ENCODE measurements at regions not wholly inside any gene's neighbourhood (a gene's known extent, or its start where the extent isn't known, plus 50 kb on each side); places are given as distances from the start of the nearest gene placed in this dataset.

GRCh38 chr6:77073410-77073760 is 389.9 kb downstream of the HTR1B start:
- DNase-seq (ENCODE audit: low spot score) = no peak

GRCh38 chr6:77072694-77073409 is 390.4 kb downstream of the HTR1B start:
- DNase-seq (ENCODE audit: low spot score) = peak; percentile 20

- DNase-seq (ENCODE audit: low spot score) = no peak
Observed at GRCh38 chr6:77063494-77063893, 399.8 kb downstream of the HTR1B start.

GRCh38 chr6:77055711-77056110 is 407.6 kb downstream of the HTR1B start:
- DNase-seq (ENCODE audit: low spot score) = no peak

GRCh38 chr6:77040568-77041195 is 422.6 kb downstream of the HTR1B start:
- no peak for DNase-seq (ENCODE audit: low spot score)

GRCh38 chr6:77038807-77039206 is 424.5 kb downstream of the HTR1B start:
- no peak for DNase-seq (ENCODE audit: low spot score)

- DNase-seq (ENCODE audit: low spot score) = no peak
Observed at GRCh38 chr6:77037439-77037838, 425.9 kb downstream of the HTR1B start.

- DNase-seq (ENCODE audit: low spot score) = no peak
Observed at GRCh38 chr6:77036400-77036799, 426.9 kb downstream of the HTR1B start.

GRCh38 chr6:77034161-77034560 is 429.1 kb downstream of the HTR1B start:
- no peak for DNase-seq (ENCODE audit: low spot score)

- DNase-seq (ENCODE audit: low spot score) = no peak
Observed at GRCh38 chr6:77030929-77031674, 432.2 kb downstream of the HTR1B start.

GRCh38 chr6:77026341-77026740 is 436.9 kb downstream of the HTR1B start:
- DNase-seq (ENCODE audit: low spot score) = no peak

- DNase-seq (ENCODE audit: low spot score) = no peak
Observed at GRCh38 chr6:77025736-77026223, 437.5 kb downstream of the HTR1B start.

GRCh38 chr6:77021778-77022177 is 441.5 kb downstream of the HTR1B start:
- no peak for DNase-seq (ENCODE audit: low spot score)

- no peak for DNase-seq (ENCODE audit: low spot score)
Observed at GRCh38 chr6:77021232-77021631, 442.1 kb downstream of the HTR1B start.

- DNase-seq (ENCODE audit: low spot score) = no peak
Observed at GRCh38 chr6:77019081-77019480, 444.2 kb downstream of the HTR1B start.

GRCh38 chr6:77017537-77017936 is 445.8 kb downstream of the HTR1B start:
- DNase-seq (ENCODE audit: low spot score) = no peak

GRCh38 chr6:77015350-77015749 is 447.9 kb downstream of the HTR1B start:
- peak; percentile 4 for DNase-seq (ENCODE audit: low spot score)

GRCh38 chr6:77011929-77012545 is 451.3 kb downstream of the HTR1B start:
- no peak for DNase-seq (ENCODE audit: low spot score)

- no peak for DNase-seq (ENCODE audit: low spot score)
Observed at GRCh38 chr6:77010931-77011542, 452.3 kb downstream of the HTR1B start.

GRCh38 chr6:76992553-76992952 is 470.7 kb downstream of the HTR1B start:
- DNase-seq (ENCODE audit: low spot score) = no peak

GRCh38 chr6:76984572-76984971 is 478.7 kb downstream of the HTR1B start:
- DNase-seq (ENCODE audit: low spot score) = no peak
